HuH-7.5 (cell line): ENCODE measurements at regions not wholly inside any gene's neighbourhood (a gene's known extent, or its start where the extent isn't known, plus 50 kb on each side); places are given as distances from the start of the nearest gene placed in this dataset.

Experiments
- DNase-seq: peaks from one replicate; pipeline ENCODE4 v3.0.0; 2011; ENCODE audit warnings: low spot score

DNA sequence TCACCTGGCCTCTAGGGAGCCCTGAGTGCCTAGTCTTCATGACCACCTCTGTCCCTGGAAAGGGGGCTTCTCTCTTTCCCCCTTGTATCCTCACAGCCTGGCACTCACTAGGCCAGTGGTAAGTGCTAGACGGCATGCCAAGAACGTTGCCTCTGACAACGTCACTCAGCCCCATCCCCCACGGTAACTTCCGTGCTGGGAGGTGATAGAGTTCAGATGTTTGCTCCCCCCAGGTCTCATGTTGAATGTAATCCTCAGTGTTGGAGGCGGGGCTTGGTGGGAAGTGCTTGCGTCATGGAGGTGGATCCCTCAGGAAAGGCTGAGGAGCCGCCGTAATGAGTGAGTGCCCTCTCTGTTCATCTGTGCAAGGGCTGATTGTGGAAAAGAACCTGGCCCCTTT is 343.3 kb upstream of the MKI67 start:
- no peak for DNase-seq

DNA sequence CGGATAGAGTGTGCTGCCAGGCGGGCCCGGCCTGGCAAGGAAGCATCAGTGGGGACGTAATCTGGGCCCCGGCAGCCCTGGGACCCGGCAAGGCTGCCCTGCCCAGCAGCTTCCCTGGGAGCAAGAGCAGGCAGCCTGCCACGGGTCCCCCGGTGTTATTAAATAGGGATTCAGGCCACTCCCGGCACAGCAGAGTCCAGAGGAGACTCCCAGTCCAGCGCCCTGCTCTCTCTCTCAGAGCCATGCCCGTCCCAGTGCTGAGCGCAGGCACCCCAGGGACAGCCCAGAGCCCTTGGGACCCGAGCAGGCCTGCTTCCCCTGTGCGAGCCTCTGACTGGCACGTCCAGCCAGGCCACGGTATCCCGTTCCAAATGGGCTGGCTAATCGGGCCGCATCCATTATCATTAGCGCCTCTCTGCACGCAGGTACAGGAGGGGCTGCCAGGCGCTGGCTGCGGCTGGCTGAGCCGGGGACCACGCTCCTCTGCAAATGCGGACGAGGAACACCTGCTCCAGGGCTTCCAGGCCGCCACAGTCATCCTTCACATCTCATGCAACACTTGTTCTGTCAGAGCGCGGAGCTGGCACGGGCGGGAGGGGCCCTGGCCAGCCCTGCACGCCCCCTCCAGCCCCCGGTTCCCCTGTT is 344.2 kb upstream of the MKI67 start:
- no peak for DNase-seq

DNA sequence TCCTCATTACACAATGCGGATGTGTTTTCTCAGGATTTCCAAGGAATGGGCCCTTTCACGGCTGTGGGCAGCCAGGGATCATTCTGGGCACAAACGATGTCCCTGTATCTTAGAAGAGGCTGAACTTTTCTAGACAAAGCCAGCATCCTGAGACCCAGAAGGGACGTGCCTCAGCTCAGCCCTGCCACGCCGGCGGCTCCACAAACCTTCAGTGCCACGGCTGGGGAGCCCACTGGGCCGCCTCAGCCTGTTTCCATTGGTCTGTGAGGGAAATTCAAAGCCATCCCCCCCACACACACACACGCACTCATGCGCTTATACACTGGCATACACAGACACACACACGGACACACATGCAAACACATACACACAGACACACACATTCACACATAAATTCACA is 344.9 kb upstream of the MKI67 start:
- no peak for DNase-seq

DNA sequence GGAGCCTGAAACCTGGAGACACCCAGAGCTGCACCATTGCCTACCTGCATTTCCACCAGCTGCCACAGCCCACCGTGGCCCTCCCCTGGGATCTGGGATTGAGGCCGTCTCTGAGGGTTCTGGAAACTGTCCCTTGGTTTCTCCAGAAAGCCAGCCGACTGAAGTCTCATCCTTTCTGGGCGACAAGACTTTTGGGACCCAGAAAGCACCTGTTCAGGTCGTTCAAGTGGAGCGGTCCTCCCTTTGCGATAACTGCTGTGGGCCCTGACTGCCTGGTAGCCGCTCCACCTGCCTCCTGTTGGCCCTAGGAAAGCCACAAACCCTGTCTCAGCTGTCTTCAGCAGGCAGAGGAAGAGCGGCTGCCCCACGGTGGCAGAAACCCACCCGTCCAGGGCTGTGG is 346.0 kb upstream of the MKI67 start:
- DNase-seq: no peak

DNA sequence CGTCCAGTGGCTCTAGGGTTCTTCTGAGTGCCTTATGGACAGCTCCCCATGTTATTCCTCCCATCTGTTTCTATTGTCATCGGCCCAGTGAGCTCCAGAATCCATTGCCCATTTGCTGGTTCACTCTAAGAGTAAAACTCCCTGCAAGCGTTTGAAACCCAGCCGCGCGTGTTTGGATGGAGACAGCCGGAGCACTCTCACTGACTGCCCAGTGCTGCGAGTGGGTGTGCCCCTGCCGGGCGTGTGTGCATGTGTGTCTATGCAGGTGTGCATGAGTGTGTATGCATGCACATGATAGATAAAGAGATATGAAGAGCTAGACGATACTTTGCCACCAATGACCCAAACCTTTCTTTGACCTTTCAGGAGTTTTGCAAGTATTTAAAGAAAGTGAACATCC is 347.2 kb upstream of the MKI67 start:
- DNase-seq: no peak

DNA sequence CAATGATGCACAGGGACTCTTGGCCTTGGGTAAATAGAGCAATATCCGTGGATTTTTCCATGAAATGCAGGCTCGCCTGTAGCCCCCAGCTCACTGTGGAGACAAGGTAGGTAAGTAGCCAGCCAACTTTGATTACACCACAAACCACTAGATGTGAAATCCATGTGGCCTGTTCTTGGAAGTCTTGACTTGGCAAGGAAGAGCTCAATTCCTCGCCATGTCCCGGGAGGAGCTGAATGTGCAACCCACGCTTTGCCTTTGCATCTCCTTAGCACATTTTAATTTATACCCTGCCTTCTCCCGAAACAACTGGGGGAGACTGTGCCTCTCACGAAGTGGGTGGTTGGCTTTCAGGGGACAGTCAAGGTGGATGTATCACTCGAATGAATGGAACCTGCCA is 347.7 kb upstream of the MKI67 start:
- no peak for DNase-seq

DNA sequence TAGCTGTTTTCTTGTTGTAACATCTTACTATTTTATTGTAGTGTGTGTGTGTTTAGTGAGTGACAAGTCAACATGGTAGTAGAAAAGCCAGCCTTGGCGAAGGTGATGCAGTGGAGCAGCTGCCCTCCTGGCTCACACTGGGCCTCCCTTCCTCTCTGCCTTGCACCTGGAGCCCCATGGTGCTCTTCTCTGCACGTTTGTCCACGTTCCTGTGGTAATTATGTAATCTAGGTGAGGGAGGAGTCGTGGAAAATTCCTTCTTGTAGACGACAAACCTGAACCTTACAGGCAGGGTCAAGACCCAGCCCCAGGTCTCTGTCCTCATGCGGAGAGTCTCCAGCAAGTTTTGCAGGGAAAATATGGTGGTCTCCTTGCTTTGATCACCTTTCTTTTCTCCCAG is 348.3 kb upstream of the MKI67 start:
- DNase-seq: no peak

DNA sequence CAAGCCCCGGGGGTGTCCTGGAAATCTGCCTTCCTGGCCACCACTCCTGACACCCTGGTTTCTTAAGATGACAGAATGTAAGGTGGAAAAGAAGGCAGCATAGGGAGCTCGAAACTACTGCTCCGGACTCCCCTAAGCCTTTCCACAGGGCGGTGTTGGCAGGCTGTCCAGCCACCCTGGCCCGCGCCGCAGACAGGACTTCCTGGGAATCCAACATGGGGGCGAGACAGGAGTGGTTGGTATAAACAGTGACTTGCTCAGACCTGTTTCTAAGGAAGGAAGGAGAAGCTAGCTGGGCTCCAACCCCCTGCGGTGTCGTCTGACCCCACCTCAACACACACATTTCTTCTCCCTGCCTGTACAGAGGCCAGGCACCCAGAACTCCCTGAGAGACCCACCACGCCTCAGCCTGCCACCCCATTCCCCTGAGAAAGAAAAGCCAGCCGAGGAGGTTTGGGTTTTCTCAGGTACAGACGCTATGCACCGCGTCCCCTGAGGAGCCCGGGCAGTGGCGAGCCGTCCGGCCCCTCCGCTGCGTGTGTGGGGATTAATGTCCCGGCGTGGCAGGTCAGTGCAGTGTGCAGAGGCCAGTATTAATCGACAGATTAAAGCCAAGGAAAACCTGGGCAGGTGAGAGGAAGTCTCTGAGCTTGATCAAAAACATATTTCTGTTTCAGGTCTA is 349.6 kb upstream of the MKI67 start:
- no peak for DNase-seq

DNA sequence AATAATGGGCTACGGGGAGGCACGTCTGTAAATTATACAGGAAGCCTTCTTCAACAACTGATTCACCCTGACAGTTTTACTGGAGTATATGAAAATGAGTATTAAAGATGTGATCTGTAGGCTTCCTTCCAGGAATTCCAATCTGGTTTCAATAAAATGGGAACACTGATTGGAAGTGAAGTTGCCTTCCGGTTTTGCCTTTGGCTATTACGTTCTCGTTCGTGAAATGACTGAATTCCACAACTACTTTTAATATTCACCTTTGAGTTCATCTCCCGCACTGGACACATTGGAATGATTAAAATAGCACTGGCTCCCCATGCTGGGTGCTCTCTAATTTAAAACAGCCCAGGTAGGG is 350.1 kb upstream of the MKI67 start:
- no peak for DNase-seq

DNA sequence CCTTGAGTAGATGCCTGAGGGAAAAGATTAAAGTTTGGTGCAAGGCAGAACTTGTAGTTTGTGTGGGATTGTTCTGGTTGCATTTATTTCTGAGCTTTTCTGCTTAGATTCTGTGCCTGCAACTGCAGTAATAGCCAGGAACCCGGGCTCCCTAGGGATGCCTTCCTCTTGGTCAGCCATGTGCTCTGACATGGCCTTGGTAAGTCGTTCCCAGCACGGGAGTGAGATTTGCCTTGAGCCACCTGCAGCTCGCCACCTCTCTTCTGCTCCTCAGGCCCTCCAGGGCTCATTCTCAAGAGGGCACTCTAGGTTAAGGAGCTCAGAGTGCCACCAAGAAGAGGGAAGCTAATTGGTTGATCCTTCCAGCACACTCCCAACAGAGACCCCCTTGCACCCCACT is 350.6 kb upstream of the MKI67 start:
- DNase-seq: no peak

DNA sequence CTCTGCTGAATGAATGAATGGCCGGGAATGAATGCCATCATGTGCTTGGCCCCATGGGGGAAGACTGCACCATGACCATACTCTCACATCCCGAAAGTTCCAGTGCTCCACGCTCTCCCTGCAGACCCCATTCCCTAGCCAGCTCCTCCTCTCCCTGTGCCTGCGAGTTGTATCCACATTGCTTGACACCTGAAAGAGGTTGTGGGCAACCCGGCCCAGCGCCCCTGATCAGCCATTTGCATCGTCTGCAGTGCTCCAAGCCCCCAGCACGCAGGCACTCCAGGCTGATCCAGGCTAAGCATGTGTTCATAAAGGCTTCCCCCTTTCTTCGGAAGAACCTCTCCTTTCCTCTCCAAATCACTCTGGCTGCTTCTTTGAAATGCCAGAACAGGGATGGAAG is 354.4 kb upstream of the MKI67 start:
- no peak for DNase-seq

DNA sequence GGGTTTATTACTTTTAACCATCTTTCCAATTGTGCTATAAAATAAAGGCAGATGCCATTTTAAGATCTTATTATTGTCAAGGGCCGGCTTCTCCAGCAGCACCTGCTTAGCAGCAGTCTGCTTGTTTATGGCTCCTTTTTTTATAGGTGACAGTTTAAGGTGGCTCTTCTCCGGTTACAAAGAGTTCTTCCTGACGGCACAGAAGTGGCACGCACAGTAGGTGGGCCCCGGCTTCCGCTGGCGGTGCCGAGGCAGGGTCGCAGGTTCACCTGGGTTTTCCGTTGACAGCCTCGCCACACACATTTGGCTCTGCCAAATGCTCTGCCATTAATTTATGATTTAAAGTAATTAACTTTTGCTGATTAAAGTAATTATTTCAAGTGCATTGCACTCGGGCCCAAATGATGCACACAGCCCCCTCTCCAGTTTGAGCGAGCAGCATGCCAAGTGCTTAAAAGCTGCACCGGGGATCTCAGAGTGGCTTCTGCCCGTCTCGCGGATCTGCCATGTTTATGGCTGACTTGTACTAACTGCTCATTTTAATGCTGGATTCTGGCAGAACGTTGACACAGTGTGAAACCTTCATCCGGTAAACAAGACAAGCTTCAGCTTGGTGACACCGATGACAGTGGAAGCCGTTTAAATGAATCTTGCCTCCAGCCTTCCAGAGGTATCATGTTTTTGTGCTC is 355.1 kb upstream of the MKI67 start:
- no peak for DNase-seq

DNA sequence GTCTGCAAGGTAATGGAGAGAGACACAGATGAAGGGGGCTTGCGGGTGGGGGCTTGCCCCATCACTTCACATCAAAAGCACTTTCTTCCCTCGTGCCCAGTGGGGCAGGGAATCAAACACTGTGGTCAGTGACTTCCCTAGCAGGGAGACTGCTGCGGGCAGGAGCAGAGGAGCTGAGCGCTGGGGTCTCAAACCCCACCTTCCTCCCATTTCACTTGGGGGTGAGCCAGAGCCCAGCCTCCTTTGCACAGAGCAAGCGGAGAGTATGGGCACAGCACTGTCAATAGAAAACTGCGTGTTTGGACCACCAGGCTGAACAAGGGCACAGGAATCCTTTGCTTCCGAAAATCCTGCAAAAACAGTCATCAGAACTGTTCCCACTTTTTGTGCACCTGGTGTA is 355.8 kb upstream of the MKI67 start:
- DNase-seq: no peak

DNA sequence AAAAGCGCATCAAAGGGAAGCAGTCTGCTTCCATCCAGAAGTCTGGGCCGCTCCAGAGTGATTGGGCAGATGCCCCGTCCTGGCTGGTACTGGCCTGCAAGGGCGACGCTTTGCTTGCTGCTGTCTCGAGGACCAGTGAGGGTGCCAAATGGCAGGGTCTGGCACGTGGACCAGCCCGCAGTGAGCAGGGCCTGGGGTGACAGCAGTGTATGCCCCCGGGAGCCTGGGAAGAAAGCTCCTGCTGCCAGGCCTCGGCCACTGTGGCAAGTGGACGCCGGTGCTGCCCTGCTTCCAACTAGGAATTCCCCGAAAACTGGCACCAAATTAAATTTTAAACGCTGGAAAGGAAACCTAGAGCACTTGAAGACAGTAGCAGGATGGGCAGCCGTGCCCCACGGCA is 357.0 kb upstream of the MKI67 start:
- DNase-seq: no peak

DNA sequence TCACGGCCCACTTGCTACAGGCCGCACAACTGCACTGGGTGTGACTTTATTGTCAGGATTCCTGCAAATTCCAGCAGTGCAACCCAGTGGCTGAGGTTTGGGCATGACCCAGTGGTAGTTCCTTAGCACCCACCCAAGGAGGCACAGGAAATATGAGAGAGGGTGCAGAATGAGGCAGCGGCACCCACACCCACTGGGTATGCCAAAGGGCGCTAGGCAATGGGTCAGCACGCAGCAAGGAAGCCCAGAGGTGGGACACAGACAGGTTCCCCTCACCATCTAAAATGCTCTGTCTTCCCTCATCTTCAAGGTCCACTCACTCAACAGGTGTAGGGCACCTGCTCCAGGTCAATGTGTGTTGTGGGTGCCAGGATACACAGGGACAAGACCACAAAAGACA is 357.8 kb upstream of the MKI67 start:
- DNase-seq: no peak

DNA sequence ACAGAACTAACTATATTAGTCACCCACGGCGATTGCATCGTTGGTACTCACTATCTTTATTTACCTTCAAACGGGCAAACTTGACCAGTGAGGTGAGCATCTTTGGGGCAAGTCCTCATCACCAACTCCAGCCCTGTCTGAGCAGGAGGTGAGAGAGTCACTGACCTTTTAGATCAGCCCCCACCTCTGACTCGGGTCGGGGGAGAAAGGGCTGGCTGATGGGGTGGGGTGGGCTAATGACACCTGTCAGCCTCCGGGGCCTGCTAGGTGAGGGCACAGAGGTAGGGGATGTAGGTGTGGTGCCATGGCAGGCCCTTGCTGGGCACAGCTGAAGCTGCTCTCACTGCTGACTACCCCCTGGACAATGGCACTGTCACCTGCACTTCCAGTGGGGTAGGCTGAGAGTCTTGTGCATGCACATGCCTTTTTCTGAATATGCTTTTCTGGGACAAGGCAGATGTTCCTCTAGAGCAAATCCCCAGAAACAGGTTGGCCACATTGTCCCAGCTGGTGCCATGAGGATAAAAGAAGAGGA is 359.5 kb upstream of the MKI67 start:
- no peak for DNase-seq

DNA sequence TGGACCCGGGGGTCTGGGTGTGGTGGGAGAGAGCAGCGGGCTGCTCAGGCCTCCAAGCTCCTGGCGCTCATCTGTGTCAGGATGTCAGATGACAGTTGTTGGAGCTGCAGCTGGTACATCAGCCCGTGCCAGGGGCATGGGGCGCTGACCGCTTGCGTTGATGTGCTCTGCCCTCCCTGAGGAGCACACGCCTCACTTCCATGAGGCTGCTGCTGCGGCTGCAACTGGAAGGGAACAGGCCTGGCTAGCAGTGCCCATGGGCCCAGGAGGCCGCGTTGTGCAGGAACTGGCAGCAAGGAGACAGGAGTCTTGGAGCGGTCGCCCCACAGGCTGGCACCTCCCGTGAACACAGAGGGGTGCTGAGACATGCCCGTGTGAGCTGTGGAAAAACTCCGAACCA is 361.3 kb upstream of the MKI67 start:
- no peak for DNase-seq

DNA sequence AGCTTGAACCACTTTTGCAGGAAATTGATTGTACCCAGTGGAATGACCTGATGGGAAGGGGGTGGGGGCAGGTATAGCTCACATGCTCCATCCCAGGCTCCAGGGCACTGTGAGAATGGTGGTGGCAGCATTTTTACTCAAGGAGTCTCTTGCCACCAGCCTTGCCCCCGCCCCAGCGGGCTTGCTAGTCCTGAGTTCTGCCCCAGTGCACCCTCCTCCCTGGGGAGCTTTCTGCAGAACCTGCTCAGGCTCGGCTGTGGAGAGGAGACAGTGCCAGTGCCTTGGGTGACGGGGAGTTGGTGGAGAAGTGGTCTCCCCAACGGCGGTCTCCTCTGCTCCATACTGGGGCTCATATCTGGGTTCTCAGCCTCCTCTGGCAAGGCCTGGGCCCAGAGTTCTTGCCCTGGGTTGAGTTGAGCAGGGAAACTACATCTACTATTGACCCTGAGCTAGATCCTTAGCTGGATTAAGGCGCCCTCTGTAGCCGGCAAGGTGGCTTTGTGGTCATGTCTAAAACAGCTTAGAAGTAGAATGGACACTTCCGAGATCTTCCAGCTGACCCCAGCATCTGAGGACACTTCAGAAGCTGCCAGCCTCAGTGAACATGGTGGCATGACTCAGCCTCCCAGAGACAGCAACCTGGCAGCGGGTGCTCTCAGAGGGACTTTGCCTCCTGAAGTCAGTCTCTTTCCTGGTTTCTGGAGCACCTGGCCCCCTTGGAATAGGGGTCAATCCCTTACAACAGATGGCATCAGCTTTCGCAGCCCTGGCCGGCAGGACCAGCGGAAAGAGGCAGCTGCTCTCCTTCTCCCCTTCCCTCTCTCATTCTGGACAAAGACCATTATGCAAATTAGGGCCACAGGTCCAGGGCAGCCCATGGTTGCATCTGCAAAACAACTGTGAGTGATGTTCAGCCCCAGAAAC is 363.4 kb upstream of the MKI67 start:
- DNase-seq: no peak

DNA sequence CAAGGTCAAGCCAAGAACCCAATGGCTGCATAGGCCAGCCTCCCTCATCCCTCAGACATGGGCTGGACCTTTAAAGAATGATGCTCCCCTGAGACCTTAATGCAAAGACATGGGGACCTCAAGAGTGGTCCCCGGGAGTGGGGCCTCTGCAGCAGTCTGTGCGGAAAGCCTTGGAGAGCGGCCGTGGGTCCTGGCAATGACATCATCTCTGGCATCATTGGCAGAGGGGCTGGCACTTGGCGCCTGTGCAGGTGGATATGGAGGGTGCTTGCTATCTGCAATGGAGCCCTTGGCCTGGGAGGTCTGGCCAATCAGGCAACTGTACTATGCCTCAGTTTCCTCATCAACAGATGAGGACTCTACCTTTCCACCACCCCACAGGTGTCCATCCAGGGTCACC is 365.5 kb upstream of the MKI67 start:
- no peak for DNase-seq

DNA sequence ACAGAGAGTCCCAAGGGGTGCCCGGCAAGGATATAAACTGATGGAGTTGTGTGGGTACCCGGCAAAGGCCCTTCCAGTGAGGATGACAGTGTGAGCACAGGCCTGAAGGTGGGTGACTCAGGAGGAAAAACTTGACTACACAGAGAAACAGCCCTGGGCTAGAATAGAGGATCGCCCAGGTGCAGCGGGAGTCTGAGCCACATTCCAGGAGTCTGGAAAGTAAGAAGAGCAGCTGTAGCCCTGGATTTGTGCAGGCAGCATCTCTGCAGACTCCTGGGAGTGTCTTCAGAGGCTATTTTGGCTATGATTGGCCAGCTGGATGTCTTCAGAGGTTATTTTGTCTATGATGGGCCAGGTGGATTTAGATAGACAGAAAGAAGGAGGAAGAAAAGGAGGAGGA is 367.6 kb upstream of the MKI67 start:
- DNase-seq: no peak

DNA sequence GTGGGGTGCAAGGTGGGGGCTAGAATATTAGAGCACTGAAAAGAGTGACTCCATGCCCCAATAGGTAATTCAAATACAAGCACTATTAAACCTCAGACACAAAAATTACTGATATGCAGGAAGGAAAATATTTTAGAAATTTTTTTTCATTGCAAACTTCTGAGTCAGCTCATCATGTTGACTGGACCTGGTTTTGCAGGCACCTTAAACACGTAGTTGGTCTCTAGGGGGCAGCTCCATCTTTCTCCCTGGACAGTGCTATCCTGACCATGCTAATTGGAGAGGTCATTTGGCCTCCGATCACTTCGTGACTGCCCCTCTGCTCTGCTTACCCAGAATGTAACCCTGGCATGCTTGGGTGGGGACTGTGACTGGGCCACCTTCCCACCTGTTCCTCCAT is 368.4 kb upstream of the MKI67 start:
- DNase-seq: no peak

DNA sequence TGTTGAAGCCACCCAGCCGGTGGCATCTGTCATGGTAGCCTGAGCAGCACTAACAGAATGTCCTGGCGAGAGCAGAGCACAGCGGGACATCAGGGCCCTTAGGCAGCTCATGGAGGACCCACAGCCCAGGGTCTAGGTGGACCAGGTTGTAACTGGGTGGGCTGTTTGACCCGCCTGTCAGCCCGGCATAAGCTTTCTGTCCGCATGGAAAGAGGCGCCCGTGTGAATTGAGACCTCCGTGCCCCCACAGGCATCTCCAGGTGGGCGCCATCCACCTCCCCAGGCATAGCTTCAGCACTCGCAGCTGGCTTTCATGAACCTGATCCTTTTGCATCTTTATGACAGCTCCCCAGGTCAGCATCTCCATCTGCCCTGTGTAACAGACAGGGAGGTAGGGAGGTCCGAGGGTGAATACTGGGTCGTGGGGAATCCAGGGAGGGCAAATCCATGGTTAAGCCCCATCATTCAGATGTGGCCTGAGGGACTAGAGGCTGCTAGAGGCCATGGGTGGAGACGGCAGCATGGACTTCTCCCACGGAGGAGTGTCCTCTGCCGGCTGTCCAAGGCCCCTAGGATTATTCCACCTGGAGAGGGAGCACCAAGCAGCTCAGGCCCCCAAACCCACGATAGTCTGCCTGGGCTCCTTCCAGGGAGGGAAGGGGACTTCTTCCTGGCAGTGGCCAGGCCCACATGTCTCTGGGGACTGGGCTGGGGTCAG is 371.6 kb upstream of the MKI67 start:
- no peak for DNase-seq
